OCI-LY3 (cell line): ENCODE measurements at regions not wholly inside any gene's neighbourhood (a gene's known extent, or its start where the extent isn't known, plus 50 kb on each side); places are given as distances from the start of the nearest gene placed in this dataset.

Experiments used
- CTCF ChIP-seq: fragments of 200-600, 300-600 bp; sonication (generic); IDR thresholded peaks from 2 replicates; pipeline ENCODE4 v1.5.1; 2014; ENCODE audit warnings: antibody characterized with exemption, low read length, low read depth
- EZH2phosphoT487 ChIP-seq: fragments of 200-600 bp; shearing (Covaris generic); IDR thresholded peaks from 2 replicates; pipeline ENCODE4 v1.6.1; 2018; ENCODE audit warnings: antibody characterized with exemption, mixed run types, low read depth

GRCh38 chr5:103340717-103341388 is 82.3 kb downstream of the MACIR start:
- TF ChIP-seq CTCF (no peak), EZH2phosphoT487 (no peak)
